ENCODE measurements at regions not wholly inside any gene's neighbourhood (a gene's known extent, or its start where the extent isn't known, plus 50 kb on each side); places are given as distances from the start of the nearest gene placed in this dataset.

DNA sequence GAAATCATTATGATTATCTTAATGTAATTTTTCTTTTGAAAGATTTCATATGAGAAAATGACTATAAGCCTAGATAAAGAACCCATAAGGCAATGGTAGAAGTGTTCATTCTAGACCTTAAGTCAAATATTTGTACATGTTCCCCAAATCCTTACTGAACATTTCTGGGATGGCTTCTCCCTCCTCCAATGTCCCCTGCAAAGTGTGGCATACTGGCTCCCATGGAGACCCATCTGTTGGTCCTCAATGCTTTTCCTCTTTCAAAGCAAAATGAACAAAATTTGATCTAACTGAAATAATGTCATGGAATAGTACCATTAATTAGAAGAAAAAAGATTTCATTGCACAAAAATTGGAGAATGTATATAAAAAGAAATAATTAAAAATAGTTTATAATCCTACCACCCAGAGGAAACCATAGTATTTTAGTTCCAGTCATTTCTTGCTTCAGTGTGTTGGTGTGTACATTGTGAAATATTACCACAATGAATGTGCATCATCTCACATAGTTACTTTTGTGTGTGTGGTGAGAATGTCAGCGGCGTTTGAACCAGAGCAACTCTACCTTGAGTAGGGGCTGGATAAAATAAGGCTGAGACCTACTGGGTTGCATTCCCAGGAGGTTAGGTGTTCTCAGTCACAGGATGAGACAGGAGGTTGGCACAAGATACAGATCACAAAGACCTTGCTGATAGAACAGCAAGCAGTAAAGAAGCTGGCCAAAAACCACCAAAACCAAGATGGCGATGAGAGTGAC is 181.3 kb downstream of the UXS1 start:
- Mint-ChIP-seq H3K4me1 (ENCODE audit: low read depth) (no peaks in the 10 kb centered on the region), H3K27me3 (ENCODE audit: insufficient read depth) (peaks cover 7% of the 10 kb centered on the region), H3K9me3 (no peaks in the 10 kb centered on the region; the same call in 1 of the 2 replicates), H3K27ac (no peak overlapping the region), H3K4me3 (no peak overlapping the region), H3K36me3 (ENCODE audit: low read depth) (no peaks in the 10 kb centered on the region)
- DNase-seq = no peak
- TF ChIP-seq, protein P1, sequence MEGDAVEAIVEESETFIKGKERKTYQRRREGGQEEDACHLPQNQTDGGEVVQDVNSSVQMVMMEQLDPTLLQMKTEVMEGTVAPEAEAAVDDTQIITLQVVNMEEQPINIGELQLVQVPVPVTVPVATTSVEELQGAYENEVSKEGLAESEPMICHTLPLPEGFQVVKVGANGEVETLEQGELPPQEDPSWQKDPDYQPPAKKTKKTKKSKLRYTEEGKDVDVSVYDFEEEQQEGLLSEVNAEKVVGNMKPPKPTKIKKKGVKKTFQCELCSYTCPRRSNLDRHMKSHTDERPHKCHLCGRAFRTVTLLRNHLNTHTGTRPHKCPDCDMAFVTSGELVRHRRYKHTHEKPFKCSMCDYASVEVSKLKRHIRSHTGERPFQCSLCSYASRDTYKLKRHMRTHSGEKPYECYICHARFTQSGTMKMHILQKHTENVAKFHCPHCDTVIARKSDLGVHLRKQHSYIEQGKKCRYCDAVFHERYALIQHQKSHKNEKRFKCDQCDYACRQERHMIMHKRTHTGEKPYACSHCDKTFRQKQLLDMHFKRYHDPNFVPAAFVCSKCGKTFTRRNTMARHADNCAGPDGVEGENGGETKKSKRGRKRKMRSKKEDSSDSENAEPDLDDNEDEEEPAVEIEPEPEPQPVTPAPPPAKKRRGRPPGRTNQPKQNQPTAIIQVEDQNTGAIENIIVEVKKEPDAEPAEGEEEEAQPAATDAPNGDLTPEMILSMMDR (IDR thresholded peaks at IDR 0.05) = no peak

DNA sequence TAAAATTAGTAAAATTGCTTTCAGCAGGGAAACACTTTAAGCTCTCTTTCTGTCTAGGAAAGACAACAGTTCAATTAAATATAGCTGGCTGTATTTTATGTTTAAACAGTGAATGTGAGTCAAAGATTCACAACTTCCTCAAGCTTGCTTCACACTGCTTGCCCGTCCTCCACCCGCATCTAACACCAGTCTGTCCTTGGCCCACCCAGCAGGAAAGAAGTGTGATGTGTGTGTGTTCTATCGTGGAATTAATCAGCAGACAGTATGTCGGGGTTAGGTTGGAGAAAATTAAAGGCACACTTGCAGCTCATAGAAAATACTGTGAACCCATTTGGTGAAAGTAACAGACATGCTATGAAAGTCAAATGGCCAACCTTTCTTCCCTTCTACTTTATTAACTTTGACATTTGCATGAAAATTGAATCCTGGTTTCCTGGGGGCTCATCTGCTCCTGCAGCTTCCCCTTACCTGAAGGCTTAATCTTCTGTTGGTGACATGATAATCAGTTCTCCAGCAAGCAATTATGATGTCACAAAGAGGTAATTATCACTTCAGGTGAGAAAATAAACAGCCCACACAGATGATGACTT is 182.0 kb downstream of the UXS1 start:
- Mint-ChIP-seq H3K4me3 (no peak overlapping the region), H3K9me3 (peaks cover 3% of the 10 kb centered on the region), H3K4me1 (ENCODE audit: low read depth) (no peaks in the 10 kb centered on the region), H3K27ac (no peak overlapping the region), H3K27me3 (ENCODE audit: insufficient read depth) (peaks cover 4% of the 10 kb centered on the region), H3K36me3 (ENCODE audit: low read depth) (no peaks in the 10 kb centered on the region)
- DNase-seq = no peak
- TF ChIP-seq, protein P1 (IDR thresholded peaks at IDR 0.05) = no peak

DNA sequence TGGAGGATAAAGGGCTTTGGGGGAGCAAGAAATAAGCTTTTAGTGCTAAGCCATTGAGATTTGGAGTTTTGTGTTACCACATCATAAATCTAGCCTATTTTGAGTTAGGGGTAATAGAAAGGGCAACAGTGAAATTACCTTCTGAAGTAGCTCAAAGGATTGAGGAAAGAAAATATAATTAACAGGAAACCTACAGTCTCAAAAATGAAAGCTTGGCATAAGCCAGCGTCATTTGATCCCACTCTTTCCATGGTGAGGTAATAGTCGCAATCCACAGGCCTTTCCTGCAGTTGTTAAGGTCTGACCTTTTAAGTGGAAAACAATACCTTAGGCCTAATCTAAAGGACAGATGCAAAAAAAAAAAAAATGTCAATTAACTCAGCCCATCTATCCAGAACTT is 182.7 kb downstream of the UXS1 start:
- H3K27me3 Mint-ChIP-seq (ENCODE audit: insufficient read depth) = peaks cover 6% of the 10 kb centered on the region
- no peak overlapping the region for H3K4me3 Mint-ChIP-seq
- H3K4me1 Mint-ChIP-seq (ENCODE audit: low read depth) = no peaks in the 10 kb centered on the region
- no peak overlapping the region for H3K27ac Mint-ChIP-seq
- no peaks in the 10 kb centered on the region for H3K36me3 Mint-ChIP-seq (ENCODE audit: low read depth)
- DNase-seq = no peak
- H3K9me3 Mint-ChIP-seq = peaks cover 5% of the 10 kb centered on the region
- TF ChIP-seq, protein P1 (IDR thresholded peaks at IDR 0.05) = no peak

DNA sequence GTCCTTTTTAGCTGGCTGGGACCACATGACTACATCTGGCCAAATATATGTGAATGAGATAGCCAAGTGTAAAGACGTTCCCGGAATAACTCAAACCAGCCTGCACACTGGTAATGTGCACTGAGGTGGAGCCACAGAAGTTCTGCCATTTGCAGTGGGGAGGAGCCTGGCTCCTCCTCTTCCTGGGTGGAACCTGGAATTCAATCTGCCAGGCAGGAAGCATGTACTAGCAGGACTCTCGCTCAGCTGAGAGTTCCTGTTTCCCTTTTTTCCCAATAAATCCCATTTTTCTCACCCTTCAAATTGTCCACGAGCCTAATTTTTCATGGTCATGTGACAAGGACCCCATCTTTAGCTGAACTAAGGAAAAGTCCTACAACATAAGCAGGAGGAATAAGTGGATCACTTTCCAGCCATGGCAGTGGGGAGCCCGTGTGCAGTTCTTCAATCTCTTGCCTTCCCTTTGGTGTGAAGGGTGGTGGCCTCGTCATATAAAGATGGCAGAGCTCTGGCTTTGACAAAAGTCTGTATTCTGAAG is 183.2 kb downstream of the UXS1 start:
- H3K4me1 Mint-ChIP-seq (ENCODE audit: low read depth) = no peaks in the 10 kb centered on the region
- DNase-seq = no peak
- peaks cover 6% of the 10 kb centered on the region for H3K27me3 Mint-ChIP-seq (ENCODE audit: insufficient read depth)
- H3K27ac Mint-ChIP-seq = no peak overlapping the region
- peaks cover 5% of the 10 kb centered on the region for H3K9me3 Mint-ChIP-seq
- H3K4me3 Mint-ChIP-seq = no peak overlapping the region
- TF ChIP-seq, protein P1 (IDR thresholded peaks at IDR 0.05) = no peak
- no peaks in the 10 kb centered on the region for H3K36me3 Mint-ChIP-seq (ENCODE audit: low read depth)

DNA sequence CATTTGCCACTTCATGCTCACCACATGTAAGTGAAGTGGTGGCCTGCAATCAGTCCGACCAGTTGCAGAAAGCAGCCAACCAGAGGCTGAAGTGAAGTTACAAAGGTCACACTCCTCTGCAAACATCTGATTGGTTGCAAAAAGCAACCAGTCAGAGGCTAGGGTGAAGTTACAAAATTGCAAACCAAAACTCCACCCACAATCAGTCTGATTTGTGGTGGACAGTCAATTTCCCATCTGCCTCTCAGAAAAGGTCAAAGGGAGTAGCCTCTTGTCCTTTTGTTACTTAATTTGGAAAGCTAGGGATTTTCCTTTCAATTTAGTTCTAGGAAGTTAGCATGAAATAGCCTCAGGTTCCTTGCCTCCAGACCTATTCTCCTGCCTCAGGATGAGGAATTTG is 185.0 kb downstream of the UXS1 start:
- DNase-seq = no peak
- TF ChIP-seq, protein P1 (IDR thresholded peaks at IDR 0.05) = no peak

More for the DNA sequence above, 185.0 kb downstream of the UXS1 start:
- Mint-ChIP-seq H3K4me1 (ENCODE audit: low read depth) (no peaks in the 10 kb centered on the region), H3K4me3 (no peak overlapping the region), H3K27me3 (ENCODE audit: insufficient read depth) (peaks cover 3% of the 10 kb centered on the region; the same call in 1 of the 2 replicates), H3K27ac (no peak overlapping the region), H3K36me3 (ENCODE audit: low read depth) (no peaks in the 10 kb centered on the region), H3K9me3 (peaks cover 5% of the 10 kb centered on the region)
